Umbilical cord (tissue), 1 donor: ENCODE measurements at regions not wholly inside any gene's neighbourhood (a gene's known extent, or its start where the extent isn't known, plus 50 kb on each side); places are given as distances from the start of the nearest gene placed in this dataset.
"Not testable (repeated sequence)": the region's sequence is repeated elsewhere in the genome, so short reads cannot be mapped to it uniquely, and the experiment has no call there.

Experiments
- DNase-seq: peaks from one replicate; pipeline ENCODE4 v3.0.0-alpha.2; 2015; ENCODE audit warnings: low spot score

DNA sequence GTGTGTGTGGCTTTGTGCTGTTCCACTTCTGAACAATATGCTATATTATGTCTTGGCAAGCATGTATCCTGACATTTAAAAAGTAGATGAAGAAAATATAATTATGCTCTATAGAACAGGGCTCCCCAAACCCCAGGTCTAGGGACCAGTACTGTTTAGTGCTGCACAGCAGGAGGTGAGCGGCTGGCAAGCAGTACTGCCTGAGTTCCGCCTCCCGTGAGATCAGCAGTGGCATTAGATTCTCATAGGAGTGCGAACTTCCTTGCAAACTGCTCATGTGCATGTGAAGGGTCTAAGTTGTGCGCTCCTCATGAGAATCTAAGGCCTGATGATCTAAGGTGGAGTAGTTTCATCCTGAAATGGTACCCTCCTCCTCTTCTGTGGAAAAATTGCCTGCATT lies 979.1 kb upstream of the CTNND2 start:
- no peak for DNase-seq

DNA sequence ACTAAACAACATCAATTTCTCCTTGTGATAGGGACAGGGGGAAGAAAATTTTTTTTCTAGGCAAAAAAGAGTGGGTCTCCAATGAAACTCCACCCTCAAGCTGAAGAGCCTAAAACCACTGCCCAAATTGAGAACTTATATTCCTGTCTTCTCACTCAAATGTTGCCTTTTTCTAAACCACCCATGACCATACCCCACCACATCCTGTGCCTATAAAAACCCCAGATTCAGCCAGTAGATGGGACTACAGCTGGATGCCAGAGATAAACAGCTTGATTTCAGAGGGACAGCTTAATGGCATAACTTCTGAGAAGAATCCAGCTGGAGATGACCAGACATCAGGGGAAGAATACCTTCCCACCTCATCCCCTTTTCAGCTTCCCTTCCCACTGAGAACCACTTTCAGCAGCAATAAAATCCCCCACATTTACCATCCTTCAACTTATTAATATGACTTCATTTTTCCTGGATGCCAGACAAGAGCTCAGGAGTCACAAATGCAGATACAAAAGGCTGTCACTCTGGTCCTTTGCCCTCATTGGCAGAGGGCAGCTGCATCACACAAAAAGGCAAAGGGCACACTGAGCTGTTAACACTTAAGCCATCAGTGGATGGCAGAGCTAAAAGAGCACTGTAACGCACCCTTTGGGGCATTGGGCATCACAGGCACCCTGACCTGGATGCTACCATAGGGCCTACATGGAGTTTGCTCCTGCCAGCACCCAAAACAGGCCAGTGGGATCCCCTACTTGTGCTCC lies 972.5 kb upstream of the CTNND2 start:
- no peak for DNase-seq

DNA sequence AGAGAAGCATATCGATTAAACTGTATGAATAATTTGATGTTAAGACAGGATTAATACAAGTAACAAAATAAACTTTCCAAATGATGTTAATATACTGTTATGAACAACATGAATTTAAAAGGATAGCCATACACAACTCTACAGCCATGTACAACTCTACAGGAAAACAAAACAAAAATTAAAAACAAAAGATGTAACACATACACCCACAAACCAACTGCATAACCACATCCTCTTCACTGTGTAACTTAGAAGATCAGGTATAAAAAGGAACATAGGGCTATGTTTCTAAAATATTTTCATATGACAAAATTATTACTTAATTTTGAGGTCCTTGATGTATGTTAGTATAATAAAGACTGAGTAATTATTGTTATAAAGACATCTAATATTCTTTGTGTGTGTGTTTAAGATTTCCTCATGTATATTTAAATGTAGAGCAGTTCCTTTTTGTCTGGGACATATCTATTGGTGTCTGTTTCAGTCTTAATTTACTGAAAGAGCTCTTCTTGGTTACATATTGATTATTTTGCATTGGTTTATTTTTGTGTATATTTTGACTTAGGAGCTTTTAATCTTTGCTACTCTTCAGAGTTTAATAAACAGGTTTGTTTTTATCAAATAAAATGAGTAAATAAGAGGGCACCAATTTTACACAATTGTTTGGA lies 966.8 kb upstream of the CTNND2 start:
- DNase-seq, result no peak

DNA sequence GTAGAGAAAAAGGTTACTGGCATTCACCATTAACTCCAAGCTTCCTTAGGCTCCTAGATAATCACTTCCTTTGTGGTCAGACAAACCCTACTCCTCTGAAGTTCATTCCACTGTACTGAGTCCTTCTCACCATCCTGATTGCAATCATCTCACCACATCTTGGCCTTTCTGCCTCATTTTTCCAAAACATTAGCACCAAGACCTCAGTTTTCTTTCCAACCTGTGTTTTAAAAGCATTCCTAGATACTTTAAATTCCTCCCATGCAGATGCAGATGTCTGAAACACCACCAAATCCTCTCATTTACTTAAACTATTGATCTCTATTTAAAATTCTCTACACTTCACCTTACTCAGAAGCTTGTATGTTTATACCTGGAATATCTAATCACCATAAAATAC lies 961.3 kb upstream of the CTNND2 start:
- no peak for DNase-seq

DNA sequence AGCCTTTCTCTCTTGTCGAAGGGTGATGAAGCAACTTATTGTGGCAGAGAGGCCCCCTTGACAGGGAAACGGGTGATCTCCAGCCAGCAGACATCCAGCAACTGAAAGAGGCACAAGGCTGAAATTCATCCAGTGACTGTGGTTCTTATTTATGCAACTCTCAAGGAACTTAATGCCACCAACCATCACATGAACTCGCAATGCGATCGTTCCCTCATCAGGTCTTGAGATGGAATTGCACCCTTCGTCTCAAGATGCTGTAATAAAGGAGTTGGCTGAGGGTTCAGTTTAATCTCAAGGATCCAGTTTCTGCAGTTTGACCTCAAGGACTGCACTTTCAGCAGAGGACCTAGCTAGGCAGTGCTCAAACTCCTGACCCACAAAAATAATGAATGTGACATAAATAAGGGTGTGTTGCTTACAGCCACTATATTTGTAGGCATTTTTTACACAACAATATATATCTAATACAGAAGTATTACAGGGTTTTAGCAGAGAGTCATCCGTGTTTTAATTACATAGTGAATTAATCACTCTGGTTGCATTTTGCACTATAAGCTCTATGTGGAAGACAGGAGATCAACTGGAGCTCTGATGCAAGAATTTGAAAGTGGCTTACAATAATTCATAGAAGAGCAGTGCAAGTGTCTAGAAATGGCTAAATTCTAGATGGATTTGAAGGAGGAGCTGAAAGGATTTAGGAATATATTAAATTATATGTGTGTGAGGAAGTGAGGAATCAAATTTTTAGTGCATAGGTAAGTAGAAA lies 957.8 kb upstream of the CTNND2 start:
- peak; percentile 1 for DNase-seq

DNA sequence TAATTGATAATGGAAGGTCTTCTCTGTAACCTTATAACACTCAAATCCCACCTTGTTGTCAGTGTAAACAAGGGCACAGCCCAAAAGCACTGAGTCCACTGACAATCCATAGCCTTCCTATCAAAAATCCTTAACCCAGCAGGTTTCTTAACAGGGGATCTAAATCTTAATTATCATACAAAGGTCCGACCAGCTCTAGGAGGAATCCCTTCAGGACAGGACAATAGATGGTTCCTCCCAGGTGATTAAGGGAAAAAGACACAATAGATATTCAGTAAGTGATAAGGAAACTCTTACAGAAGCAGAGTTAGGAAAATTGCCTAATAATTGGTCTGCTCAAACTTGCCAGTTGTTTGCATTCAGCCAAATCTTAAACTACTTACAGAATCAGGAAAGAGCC lies 951.9 kb upstream of the CTNND2 start:
- DNase-seq, result not testable (repeated sequence)

DNA sequence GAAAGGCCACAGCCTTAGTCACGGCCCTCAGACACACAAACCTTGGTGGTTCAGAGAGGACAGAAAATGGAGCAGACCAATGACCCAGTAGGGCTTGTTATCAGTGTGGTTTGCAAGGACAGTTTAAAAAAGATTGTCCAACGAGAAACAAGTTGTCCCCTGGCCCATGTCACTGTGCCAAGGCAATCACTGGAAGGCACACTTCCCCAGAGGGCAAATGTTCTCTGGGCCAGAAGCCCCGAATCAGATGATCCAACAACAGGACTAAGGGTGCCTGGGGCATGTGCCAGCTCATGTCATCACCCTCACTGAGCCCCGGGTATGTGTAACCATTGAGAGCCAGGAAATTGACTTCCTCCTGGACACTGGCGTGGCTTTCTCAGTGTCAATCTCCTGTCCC lies 950.1 kb upstream of the CTNND2 start:
- DNase-seq, result no peak

DNA sequence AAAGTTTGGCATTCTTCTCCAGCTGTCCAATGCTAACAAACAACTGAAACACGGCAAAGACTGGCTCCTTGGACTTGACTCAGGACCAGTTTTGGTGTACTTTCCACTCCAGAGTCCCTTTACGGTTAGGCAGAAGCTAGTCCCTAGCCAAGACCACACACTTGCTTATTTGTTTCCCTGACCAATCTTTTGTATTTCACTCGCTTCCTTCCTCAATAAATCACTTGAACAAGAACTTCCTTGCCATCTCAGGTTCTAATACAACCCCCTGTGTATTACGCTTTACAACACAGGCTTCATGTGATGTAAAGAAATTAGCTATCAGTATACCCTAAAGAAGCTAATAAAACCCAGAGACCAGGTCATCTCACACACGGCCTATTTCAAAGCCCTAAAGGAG lies 947.5 kb upstream of the CTNND2 start:
- no peak for DNase-seq

DNA sequence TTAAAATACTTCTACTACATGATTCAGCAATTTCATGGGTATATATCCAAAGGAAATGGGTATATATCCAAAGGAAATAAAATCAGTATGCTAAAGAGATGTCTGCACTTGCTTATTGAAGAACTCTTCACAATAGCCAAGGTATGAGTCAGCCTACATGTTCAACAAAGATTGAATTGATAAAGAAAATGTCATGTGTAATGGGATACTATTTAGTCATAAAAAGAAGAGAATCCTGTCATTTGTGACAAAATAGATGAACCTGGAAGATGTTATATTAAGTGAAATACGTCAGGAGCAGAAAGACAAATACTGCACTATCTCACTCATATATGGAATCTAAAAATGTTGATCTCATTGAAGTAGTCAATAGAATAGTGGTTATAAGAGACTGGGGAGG lies 944.5 kb upstream of the CTNND2 start:
- no peak for DNase-seq

DNA sequence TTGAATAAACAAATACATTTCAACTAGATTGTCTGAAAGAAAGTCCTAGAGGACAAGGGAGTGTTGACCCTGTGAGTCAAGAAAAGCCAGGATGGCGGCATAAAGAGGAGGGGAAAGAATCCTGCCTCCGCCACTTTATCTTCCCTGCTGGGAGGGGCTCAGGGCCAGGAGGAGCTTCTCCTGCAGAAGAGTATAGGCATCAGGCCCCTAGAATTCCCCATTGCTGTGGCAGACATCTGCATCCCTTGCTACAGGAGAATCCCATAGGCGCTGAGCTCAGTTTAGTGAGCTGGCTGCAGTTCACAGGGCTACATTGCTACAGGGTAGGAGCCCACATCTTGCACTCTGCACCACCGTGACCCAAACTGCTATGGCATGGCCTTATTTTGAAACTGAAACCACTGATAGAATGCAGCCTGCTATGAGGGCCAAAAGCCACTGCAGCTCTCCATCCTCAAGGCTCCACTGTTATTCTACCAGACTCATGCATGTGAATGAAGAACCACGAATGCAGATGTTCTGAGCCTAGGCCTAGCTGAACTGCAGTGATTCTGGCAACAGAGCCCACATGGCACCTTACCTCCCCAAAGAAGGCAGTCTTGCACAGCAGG lies 941.4 kb upstream of the CTNND2 start:
- DNase-seq, result no peak

DNA sequence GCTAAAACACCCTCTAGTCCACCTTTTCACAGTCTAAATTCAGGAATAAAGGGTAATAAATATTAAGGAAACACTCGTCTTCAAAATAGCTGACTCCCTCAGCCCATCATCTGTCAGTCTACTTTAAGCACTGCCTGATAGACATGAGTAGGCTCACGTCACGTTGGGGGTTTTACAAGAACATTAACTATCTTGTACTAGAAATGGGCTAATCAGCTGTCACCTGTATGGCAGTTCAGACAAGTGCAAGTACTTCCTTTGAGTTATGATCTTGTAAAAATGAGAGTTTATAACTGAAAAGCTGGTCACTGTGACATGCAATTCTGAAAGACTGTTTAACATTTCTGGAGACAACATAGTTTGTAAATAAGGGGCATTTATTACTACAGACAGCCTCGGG lies 936.7 kb upstream of the CTNND2 start:
- DNase-seq, result no peak

DNA sequence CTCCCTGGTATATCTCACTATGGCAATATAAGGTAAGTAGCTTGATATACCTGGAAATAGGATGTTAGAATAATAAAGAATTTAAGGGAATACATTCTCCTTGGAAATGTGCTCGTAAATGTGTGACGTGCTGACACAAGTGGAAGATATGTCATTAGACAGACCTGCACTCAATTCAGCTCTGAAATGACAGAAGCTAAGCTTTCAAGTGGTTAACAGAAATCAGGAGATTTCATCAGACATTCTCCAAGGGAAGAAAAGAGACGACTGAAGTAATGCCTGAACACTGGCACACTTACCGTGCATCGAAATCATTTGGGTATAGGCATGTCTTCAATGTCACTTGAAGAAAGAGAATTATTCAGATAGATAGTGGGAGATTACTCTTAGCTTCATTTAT lies 933.3 kb upstream of the CTNND2 start:
- no peak for DNase-seq

DNA sequence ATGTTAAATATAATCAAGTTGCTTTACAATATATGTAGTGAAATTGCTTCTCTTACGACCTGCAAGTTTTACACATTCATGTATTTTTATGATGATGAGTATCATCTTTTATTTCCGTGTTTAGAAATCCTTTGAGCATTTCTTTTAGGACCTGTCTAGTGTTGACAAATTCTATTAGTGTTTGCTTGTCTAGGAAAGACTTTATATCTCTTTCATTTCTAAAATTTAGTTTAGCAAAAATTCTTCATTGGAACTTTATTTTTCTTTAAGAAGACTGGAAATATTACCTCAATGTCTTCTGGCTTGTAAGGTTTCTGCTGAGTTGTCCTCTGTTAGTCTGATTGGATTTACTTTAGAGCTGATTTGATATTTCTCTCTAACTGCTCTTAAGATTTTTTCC lies 920.9 kb upstream of the CTNND2 start:
- no peak for DNase-seq

DNA sequence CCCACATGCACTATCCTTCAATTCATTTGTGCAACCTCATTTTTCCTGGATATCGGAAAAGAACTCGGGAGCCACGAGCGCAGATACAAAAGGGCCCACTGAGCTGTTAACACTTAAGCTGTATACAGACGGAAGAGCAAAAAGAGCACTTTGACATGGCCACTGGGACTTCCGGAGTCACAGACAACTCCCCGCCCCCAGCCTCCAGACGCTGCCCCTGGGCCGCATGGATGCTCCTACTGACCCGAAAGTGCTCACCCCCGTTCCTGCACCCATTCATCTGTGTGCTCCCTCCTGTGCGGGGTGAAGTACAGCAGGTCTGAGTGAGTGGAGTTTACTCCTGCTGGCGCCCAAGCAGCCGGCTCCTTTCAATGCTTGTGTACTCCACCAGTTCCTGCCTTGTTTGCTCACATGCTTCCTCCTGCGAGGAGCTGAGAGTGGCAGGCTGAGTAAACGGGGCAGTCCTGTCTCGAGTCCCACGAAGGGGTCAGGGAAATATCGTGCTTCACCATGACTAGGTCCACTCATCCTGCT lies 901.0 kb upstream of the CTNND2 start:
- DNase-seq, result no peak

DNA sequence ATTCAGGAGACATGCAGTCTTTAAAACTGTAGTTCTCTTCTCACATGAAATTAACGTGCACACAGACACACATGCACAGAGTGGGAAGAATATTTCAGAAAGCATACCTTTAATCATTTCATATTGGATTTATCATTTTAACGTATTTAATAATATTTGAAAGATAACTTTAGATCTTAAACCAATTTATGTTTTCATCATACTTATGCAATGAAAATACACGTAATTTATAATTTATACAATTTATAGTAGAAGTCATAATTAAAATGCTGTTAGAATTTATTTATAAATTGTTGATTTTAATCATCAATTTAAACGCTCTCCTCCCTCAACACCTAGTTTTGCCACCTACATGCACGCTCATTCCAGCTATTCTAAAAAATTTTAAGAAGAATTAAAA lies 894.9 kb upstream of the CTNND2 start:
- no peak for DNase-seq

DNA sequence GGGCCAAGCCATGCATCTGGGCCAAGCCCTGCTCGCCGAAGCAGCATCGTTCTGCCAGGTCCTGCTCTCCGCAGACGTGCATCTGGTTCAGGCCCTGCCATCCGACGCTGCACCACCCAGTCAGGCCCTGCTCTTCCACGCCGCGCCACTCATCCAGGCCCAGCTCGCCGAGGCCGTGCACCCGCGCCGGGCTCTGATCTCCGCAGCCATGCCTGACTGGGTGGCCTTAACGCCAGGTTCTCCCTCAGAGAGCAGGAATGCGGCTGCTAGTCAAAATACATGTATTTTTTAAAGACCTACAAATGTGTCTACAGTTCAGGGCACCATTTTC lies 891.1 kb upstream of the CTNND2 start:
- no peak for DNase-seq

DNA sequence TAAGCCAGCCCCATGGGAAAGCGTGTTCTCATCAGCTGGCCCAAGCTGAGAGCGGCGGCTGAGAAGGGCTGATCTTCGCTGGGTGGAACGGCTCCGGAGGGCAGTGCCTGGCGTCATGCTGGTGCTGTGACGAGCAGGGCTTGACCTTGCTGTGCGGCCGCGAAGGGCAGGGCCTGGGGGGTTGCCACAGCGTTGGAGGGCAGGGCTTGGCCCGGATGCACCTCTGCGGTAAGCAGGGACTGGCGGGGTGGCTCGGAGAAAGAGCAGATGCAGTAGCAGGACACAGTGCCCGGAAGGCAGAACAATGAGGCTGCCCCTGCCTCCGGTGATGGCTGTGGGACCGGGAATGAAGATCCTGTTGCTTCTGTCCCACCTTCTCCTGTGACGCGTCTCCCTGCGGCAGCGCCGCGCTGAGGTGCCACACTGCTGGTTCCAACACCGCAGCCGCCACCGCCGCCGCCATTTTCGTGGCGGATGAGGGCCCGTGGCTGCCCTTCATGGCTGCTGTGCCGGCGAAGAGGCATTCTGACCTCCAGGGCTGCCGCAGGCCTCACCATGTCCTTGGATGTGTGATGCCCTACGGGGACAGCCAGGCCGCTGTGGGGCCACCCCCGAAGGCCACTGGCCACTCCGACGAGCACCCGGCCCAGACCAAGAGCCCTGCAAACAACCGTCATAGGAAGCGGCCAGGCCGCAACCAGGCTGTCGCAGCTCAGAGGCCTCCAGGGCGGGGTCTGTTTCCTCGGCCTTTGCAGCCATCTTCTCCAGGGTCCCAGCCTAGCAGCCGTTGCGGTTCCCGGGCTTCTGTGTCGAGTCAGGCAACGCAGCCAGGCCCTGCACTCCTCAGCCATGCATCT lies 890.5 kb upstream of the CTNND2 start:
- no peak for DNase-seq

DNA sequence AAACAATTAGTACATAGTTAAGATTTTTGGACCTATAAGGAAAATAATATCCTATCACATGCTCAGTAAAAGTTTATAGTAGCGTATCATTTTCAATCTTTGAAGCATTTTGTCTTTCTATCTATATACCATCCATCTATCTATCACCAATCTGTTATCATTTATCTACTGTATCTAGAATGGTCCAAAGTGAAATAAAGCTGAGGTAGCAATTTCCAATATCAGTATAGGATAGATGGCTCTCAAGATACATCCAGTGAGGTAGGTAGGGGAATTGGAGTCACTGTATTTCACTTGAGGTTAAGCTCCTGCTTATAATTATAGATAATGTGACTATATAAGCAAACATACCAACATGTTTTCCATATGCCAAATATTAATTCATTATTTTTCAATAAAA lies 889.1 kb upstream of the CTNND2 start:
- no peak for DNase-seq

DNA sequence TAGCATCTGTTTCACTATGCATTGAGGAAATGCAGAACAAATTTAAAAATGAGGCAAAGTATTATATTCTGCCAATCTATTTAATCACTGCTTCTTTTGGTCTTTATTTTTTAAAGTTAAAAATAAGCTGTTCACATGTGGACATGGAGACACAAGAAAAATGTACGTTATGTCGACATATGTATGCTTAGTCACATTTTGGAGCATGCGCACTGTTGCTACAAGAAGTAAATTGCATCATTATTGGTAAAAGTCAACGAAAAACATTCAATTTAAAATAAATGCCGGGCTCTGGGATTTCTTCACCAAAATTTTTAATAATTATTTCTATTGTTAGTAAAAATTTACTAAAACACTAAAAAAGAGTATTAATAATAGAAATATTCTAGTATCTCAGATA lies 876.3 kb upstream of the CTNND2 start:
- no peak for DNase-seq

DNA sequence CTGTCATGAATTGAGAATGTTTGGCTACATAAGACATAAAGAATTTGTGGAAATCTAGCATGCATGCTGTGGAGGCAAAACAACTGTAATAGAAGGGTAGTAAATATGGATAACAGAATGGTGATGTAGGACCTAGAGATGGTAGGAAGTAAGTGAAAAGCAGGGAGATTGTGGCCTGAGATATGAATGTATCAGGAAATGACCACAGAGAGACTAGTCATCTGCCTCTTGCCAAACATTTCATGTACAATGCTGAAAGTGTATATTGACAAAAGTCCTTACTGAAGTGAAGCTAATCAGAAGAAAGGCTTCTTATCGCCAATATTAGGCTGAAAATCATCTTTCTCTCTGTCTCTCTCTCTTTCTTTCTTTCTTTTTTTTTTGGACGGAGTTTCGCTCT lies 873.1 kb upstream of the CTNND2 start:
- DNase-seq, result no peak

DNA sequence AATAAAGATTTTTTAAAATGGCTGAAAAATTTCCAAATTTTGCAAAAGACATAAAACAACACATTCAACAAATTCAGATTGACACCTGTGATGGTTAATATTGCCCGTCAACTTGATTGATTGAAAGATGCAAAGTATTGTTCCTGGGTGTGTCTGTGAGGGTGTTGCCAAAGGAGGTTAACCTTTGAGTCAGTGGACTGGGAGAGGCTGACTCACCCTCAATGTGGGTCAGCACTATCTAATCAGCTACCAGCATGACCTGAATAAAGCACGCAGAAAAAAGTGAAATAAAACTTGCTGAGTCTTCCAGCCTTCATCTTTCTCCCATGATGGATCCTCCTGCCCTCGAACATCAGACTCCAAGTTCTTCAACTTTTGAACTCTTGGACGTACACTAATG lies 868.0 kb upstream of the CTNND2 start:
- DNase-seq, result no peak
